WTC11 (cell line): ENCODE measurements at regions not wholly inside any gene's neighbourhood (a gene's known extent, or its start where the extent isn't known, plus 50 kb on each side); places are given as distances from the start of the nearest gene placed in this dataset.

Experiments used
- CTCF ChIP-seq: fragments of 200-600 bp; IDR thresholded peaks from 2 replicates; pipeline ENCODE4 v1.8.0; 2022; ENCODE audit warnings: antibody characterized with exemption
- E2F5 ChIP-seq: sonication (generic); formaldehyde crosslinking; IDR thresholded peaks from 2 replicates; pipeline ENCODE4 v1.8.1; 2022; ENCODE audit warnings: mild to moderate bottlenecking, moderate library complexity, missing genetic modification reagents
- ESRRA ChIP-seq: sonication (generic); formaldehyde crosslinking; IDR thresholded peaks from 2 replicates; pipeline ENCODE4 v1.8.1; 2022; ENCODE audit warnings: mild to moderate bottlenecking, missing genetic modification reagents, borderline replicate concordance
- HMGXB4 ChIP-seq: sonication (generic); formaldehyde crosslinking; IDR thresholded peaks from 2 replicates; pipeline ENCODE4 v1.8.1; 2023; ENCODE audit warnings: mild to moderate bottlenecking, moderate library complexity, missing genetic modification reagents
- MAX ChIP-seq: sonication (generic); formaldehyde crosslinking; IDR thresholded peaks from 2 replicates; pipeline ENCODE4 v1.8.0; 2022; ENCODE audit warnings: mild to moderate bottlenecking, missing genetic modification reagents
- NFE2L1 ChIP-seq: sonication (generic); formaldehyde crosslinking; IDR thresholded peaks from 2 replicates; pipeline ENCODE4 v1.8.1; 2023; ENCODE audit warnings: missing genetic modification reagents
- SP1 ChIP-seq: sonication (generic); formaldehyde crosslinking; conservative IDR thresholded peaks from 2 replicates; pipeline ENCODE4 v1.8.1; 2022; ENCODE audit warnings: missing genetic modification reagents
- TCF7 ChIP-seq: sonication (generic); formaldehyde crosslinking; IDR thresholded peaks from 2 replicates; pipeline ENCODE4 v1.8.0; 2022; ENCODE audit warnings: mild to moderate bottlenecking, low read depth, missing genetic modification reagents, moderate library complexity
- TEAD4 ChIP-seq: sonication (generic); formaldehyde crosslinking; IDR thresholded peaks from 2 replicates; pipeline ENCODE4 v1.8.0; 2022; ENCODE audit warnings: mild to moderate bottlenecking, missing genetic modification reagents
- ZNF138 ChIP-seq: sonication (generic); formaldehyde crosslinking; conservative IDR thresholded peaks from 2 replicates; pipeline ENCODE4 v1.8.1; 2022; ENCODE audit warnings: mild to moderate bottlenecking, moderate library complexity, missing genetic modification reagents
- ZNF416 ChIP-seq: fragments of 250-450 bp; sonication (Bioruptor Pico); IDR thresholded peaks from 2 replicates; pipeline ENCODE4 v1.9.0; 2021; ENCODE audit warnings: mild to moderate bottlenecking, inconsistent platforms
- TF ChIP-seq, protein P1 (sequence below): sonication (generic); formaldehyde crosslinking; IDR thresholded peaks from 2 replicates; pipeline ENCODE4 v1.8.1; 2023; ENCODE audit warnings: mild to moderate bottlenecking, missing genetic modification reagents, moderate library complexity

- TF ChIP-seq CTCF = no peak
- TF ChIP-seq MAX (CRISPR knock-in tag) = no peak
- no peak for TF ChIP-seq HMGXB4 (CRISPR knock-in tag)
- no peak for TF ChIP-seq TEAD4 (CRISPR knock-in tag)
- no peak for TF ChIP-seq E2F5 (CRISPR knock-in tag)
- TF ChIP-seq, protein P1, sequence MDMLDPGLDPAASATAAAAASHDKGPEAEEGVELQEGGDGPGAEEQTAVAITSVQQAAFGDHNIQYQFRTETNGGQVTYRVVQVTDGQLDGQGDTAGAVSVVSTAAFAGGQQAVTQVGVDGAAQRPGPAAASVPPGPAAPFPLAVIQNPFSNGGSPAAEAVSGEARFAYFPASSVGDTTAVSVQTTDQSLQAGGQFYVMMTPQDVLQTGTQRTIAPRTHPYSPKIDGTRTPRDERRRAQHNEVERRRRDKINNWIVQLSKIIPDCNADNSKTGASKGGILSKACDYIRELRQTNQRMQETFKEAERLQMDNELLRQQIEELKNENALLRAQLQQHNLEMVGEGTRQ (CRISPR knock-in tag) = no peak
- TF ChIP-seq NFE2L1 (CRISPR knock-in tag) = no peak
- TF ChIP-seq SP1 (CRISPR knock-in tag) = no peak
- TF ChIP-seq TCF7 (CRISPR knock-in tag) = no peak
- no peak for TF ChIP-seq ZNF138
- no peak for TF ChIP-seq ESRRA (CRISPR knock-in tag)
- TF ChIP-seq ZNF416 = no peak
Observed at GRCh38 chr7:7108931-7109330, 73.4 kb upstream of the C1GALT1 start.
